Fibroblast of lung (primary cell): ENCODE measurements at regions not wholly inside any gene's neighbourhood (a gene's known extent, or its start where the extent isn't known, plus 50 kb on each side); places are given as distances from the start of the nearest gene placed in this dataset.
"Not testable (repeated sequence)": the region's sequence is repeated elsewhere in the genome, so short reads cannot be mapped to it uniquely, and the experiment has no call there.

ENCODE experiments used
- DNase-seq, 2 donors: peaks; one replicate each; pipeline versions ENCODE4 v3.0.0 to v3.0.0-alpha.2; 2010; ENCODE audit warnings: low read depth in 2 of 2
- H2AFZ ChIP-seq: 2 replicates; pipeline ENCODE4 v1.5.1; 2012; ENCODE audit warnings: low read length, control low read depth, inconsistent platforms
- H3K27ac ChIP-seq: 2 replicates; pipeline ENCODE4 v1.5.1; 2011; ENCODE audit warnings: low read length, control low read depth; ENCODE audit not compliant: insufficient read depth
- H3K27me3 ChIP-seq: 2 replicates; pipeline ENCODE4 v1.5.1; 2011; ENCODE audit warnings: mild to moderate bottlenecking, low read length; ENCODE audit not compliant: control insufficient read depth, insufficient read depth
- H3K36me3 ChIP-seq: 2 replicates; pipeline ENCODE4 v1.5.1; 2011; ENCODE audit warnings: low read length; ENCODE audit not compliant: control insufficient read depth, insufficient read depth
- H3K4me1 ChIP-seq: 2 replicates; pipeline ENCODE4 v1.5.1; 2011; ENCODE audit warnings: low read length; ENCODE audit not compliant: control insufficient read depth, insufficient read depth; ENCODE audit errors: extremely low read depth
- H3K4me2 ChIP-seq: 2 replicates; pipeline ENCODE4 v1.5.1; 2011; ENCODE audit warnings: low read length, control low read depth; ENCODE audit not compliant: insufficient read depth; ENCODE audit errors: extremely low read depth
- H3K4me3 ChIP-seq, 4 experiments: fragments of 200-600 bp in 1 of 4; sonication (generic) in 1 of 4; replicated peaks in 1 of 4; 2 replicates each; pipeline ENCODE4 v1.5.1; 2011 to 2016; ENCODE audit warnings: low read length in 4 of 4, low read depth in 3 of 4, mild to moderate bottlenecking in 3 of 4, control low read depth in 2 of 4, inconsistent platforms in 1 of 4, mixed read lengths in 1 of 4; ENCODE audit not compliant: insufficient read depth in 1 of 4; ENCODE audit errors: control extremely low read depth in 1 of 4
- H3K79me2 ChIP-seq: 2 replicates; pipeline ENCODE4 v1.5.1; 2012; ENCODE audit warnings: mild to moderate bottlenecking, low read length, inconsistent platforms; ENCODE audit not compliant: control insufficient read depth, insufficient read depth
- H3K9ac ChIP-seq: 2 replicates; pipeline ENCODE4 v1.5.1; 2011; ENCODE audit warnings: mild to moderate bottlenecking, low read length, control low read depth; ENCODE audit not compliant: insufficient read depth
- H3K9me3 ChIP-seq: 2 replicates; pipeline ENCODE4 v1.5.1; 2012; ENCODE audit warnings: low read depth, low read length; ENCODE audit not compliant: control insufficient read depth, insufficient read depth
- H4K20me1 ChIP-seq: 2 replicates; pipeline ENCODE4 v1.5.1; 2011; ENCODE audit warnings: low read length; ENCODE audit not compliant: control insufficient read depth, insufficient read depth; ENCODE audit errors: extremely low read depth

DNA sequence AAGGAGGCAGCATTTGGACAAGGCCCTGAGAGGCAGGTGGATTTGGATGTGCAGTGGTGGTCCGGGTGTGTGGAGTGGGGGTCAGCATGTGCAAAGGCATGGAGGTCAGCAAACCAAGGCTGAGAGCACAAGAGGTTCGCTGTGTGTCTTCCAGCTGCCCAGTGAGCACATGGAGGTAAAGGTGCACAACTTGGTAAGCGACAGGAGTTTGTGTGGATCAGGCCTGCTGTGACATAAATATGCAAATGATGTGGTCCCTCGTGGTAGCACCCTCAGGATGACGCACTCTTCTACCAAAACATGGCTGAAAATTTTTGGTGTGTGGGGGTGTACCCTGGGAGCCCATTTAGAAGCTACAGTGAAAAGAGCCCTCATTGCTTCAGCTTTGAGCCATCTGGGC, 271.0 kb upstream of the PLGLB2 start:
- H3K9me3 ChIP-seq, H2AFZ ChIP-seq, H3K27me3 ChIP-seq, H3K4me2 ChIP-seq, H4K20me1 ChIP-seq, H3K27ac ChIP-seq, H3K4me3 ChIP-seq, H3K36me3 ChIP-seq, H3K9ac ChIP-seq, H3K4me1 ChIP-seq: not testable (repeated sequence)
- peaks cover 50% of the 10 kb centered on the region for H3K79me2 ChIP-seq
- DNase-seq, result peak in 1 of 2 donors; percentile 39

DNA sequence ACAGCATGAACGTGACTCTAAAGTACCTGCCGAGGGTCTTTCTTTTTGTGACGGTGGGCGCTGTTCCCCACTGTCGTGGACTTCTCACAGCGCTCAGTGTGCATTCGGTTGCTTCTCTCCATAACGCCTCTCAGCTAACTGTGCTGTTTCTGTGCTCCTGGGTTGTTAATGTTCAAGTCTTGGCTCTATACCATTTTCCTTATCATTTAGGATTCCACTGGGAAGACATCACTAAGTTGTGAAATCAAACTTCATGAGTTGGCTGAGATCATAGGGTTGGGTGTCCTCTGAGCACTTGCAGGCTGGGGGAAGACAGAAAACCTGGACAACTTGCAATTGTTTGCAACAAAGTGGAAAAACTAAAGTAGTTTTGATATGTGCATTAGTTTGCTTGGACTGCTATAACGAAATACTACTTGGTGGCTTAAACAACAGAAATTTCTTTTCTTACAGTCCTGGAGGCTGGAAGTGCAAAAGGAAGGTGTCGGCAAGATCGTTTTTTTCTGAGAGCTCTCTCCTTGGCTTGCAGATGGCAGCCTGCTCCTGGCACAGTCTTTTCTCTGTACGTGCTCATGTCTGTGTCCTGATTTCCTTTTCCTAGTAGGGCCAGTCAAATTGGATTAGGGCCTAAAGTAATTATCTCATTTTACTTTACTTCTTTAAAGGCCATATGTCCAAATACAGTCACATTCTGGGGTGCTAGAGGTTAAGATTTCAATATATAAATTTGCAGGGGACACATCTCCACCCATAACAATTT, 270.0 kb upstream of the PLGLB2 start:
- H3K9ac ChIP-seq, H2AFZ ChIP-seq, H3K27ac ChIP-seq, H3K9me3 ChIP-seq, H3K36me3 ChIP-seq, H3K4me1 ChIP-seq, H3K27me3 ChIP-seq, H4K20me1 ChIP-seq, H3K4me2 ChIP-seq, H3K4me3 ChIP-seq: not testable (repeated sequence)
- peak; percentile 59 to 75 for DNase-seq
- H3K79me2 ChIP-seq, result peaks cover 54% of the 10 kb centered on the region

DNA sequence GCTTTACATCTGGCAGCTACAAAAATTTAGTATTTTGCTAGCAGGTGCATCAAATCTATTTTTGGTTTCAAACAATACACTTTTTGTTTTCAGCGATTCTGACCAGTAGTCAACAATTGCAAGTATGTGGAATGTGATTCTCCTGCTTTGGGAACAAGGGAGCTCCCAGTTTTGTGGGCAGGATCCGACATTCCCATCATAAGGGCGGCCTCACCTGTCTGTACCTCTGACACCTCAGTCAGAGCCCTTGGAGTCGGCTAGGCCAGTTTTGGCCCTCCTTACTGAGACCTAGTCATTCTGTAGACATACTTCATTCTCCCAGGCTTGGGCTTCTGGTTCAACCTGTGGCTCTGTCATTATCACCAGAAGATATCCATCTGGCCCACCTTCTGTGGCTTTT, 269.0 kb upstream of the PLGLB2 start:
- H2AFZ ChIP-seq, H3K4me1 ChIP-seq, H3K4me2 ChIP-seq, H3K4me3 ChIP-seq, DNase-seq, H3K36me3 ChIP-seq, H3K27me3 ChIP-seq, H3K9me3 ChIP-seq, H3K27ac ChIP-seq, H3K9ac ChIP-seq, H4K20me1 ChIP-seq: not testable (repeated sequence)
- H3K79me2 ChIP-seq, result peaks cover 58% of the 10 kb centered on the region

DNA sequence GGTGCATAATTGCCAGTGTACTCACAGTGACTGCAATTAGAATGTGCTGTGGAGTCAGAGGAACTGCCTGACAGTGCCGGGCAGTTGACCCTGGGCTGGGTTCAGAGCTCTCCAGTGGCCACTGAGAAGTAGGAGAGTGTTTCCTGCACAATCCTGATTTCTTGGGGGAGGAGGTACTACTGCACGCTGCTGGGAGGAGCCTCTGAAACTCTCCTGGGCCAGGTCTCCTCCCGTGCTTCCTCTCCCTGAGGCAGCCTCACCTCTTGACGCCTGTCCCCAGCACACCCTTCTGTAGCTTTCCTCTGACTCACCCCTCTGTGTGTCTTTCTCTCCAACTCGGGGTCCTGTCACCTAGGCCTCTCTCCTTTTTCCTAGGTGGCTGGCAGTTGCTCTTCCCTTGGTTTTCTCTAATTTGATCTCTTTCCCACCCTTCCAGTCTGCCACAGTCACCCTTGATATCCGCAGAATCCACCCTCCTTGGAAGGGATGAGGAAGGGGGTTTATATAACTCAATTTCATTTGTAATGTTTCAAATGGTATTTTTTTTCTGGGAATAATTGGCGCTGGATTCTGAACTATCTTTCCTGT, 264.7 kb upstream of the PLGLB2 start:
- H3K4me3 ChIP-seq, H3K27ac ChIP-seq, H2AFZ ChIP-seq, H3K27me3 ChIP-seq, H3K36me3 ChIP-seq, H3K9ac ChIP-seq, H4K20me1 ChIP-seq, H3K4me1 ChIP-seq, H3K9me3 ChIP-seq, DNase-seq, H3K4me2 ChIP-seq: not testable (repeated sequence)
- H3K79me2 ChIP-seq, result peaks cover 55% of the 10 kb centered on the region

DNA sequence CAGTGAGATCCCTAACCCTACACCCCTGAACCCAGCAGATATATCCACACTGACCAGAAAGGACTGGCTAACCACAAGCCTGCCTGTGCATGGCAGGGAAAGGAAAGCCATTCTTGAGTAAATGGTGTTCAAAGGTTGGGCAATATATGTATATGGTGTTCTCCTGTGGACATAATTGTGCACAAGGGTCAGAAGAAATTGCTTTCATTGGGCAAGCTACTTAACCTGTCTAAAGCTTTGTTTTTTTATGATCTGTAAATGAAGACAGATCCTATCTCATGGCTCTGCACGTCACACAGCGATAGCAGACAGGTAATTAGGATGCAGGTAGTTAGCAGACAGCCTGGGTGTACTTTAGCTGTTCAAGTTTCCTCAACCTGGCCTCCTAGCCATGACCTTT, 263.5 kb upstream of the PLGLB2 start:
- H3K27ac ChIP-seq, H3K36me3 ChIP-seq, H3K9me3 ChIP-seq, H2AFZ ChIP-seq, H3K4me2 ChIP-seq, H3K9ac ChIP-seq, H4K20me1 ChIP-seq, H3K4me1 ChIP-seq, H3K4me3 ChIP-seq, DNase-seq, H3K27me3 ChIP-seq: not testable (repeated sequence)
- H3K79me2 ChIP-seq, result peaks cover 60% of the 10 kb centered on the region

DNA sequence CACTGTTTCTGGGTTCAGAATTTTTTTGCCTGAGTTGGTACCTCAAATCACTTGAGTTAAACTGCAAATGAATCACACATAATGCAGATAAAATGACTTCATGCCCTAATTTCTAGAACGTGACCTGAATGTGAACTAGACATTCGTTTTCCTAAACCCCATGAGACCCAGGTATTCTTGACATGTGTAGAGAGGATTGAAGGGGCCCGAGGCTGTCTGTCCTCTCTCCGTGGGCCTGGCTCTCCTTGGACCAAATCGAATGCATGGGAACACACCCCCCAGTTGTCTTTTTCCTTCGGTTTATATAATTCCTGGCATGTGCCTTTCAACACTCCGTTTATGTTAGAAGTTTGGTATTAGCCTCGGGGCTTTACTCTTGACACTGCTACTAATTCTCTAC, 262.4 kb upstream of the PLGLB2 start:
- H3K4me3 ChIP-seq, H3K9ac ChIP-seq, H3K27ac ChIP-seq, H2AFZ ChIP-seq, H3K27me3 ChIP-seq, H3K36me3 ChIP-seq, H3K9me3 ChIP-seq, H3K4me2 ChIP-seq, H4K20me1 ChIP-seq, H3K4me1 ChIP-seq, DNase-seq: not testable (repeated sequence)
- H3K79me2 ChIP-seq, result peaks cover 57% of the 10 kb centered on the region

DNA sequence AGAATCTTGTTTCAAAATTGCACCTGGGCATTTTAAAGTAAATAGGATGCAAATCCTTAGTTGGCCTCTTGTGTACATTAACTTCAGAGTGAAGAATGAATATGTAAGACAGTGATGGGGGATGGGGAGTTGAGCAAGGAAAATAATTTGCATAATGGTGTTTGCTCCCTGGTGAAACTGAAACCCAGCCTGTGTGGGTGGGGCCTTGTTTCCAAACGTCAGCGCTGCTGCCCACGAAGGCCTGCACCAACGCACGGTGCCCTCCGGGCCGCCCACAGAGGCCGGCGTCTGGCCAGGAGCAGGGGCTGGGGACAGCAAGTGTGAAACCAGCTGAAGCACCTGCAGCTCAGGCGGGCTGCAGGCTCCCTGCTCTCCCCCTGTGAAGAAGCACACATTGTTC, 262.0 kb upstream of the PLGLB2 start:
- H2AFZ ChIP-seq, H3K4me1 ChIP-seq, H3K27ac ChIP-seq, DNase-seq, H3K9ac ChIP-seq, H3K4me3 ChIP-seq, H3K9me3 ChIP-seq, H3K36me3 ChIP-seq, H4K20me1 ChIP-seq, H3K27me3 ChIP-seq, H3K4me2 ChIP-seq: not testable (repeated sequence)
- peaks cover 56% of the 10 kb centered on the region for H3K79me2 ChIP-seq
